ENCODE measurements at regions not wholly inside any gene's neighbourhood (a gene's known extent, or its start where the extent isn't known, plus 50 kb on each side); places are given as distances from the start of the nearest gene placed in this dataset.

DNA sequence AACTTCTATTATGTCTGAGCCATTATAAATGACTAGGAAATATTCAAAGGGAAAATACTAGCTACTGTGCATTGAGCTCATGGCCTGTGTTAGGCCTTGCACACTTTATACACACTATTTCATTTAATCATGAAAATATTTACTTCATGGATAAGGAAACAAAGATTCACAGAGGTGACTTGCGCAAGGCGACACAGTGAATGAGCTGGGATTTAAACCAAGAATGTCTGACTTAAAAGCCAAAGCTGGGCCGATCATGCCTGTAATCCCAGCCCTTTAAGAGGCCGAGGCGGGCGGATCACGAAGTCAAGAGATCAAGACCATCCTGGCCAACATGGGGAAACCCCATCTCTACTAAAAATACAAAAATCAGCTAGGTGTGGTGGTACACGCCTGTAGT, 231.5 kb downstream of the MIAT start:
- TF ChIP-seq, protein P1, sequence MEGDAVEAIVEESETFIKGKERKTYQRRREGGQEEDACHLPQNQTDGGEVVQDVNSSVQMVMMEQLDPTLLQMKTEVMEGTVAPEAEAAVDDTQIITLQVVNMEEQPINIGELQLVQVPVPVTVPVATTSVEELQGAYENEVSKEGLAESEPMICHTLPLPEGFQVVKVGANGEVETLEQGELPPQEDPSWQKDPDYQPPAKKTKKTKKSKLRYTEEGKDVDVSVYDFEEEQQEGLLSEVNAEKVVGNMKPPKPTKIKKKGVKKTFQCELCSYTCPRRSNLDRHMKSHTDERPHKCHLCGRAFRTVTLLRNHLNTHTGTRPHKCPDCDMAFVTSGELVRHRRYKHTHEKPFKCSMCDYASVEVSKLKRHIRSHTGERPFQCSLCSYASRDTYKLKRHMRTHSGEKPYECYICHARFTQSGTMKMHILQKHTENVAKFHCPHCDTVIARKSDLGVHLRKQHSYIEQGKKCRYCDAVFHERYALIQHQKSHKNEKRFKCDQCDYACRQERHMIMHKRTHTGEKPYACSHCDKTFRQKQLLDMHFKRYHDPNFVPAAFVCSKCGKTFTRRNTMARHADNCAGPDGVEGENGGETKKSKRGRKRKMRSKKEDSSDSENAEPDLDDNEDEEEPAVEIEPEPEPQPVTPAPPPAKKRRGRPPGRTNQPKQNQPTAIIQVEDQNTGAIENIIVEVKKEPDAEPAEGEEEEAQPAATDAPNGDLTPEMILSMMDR (IDR thresholded peaks at IDR 0.05) = no peak
- TF ChIP-seq POLR2AphosphoS5 (IDR thresholded peaks at IDR 0.05; ENCODE audit: insufficient read depth in 1 of 2, low read depth in 1 of 2) = no peak

All from vagina (tissue), 2 donors.